MM.1S (cell line): ENCODE measurements at regions not wholly inside any gene's neighbourhood (a gene's known extent, or its start where the extent isn't known, plus 50 kb on each side); places are given as distances from the start of the nearest gene placed in this dataset.

ENCODE experiments used
- DNase-seq: peaks from one replicate; pipeline ENCODE4 v3.0.0-alpha.2; 2015
- H2AFZ ChIP-seq: fragments of 300-600 bp; sonication (generic); 2 replicates; pipeline ENCODE4 v1.6.0; 2016; ENCODE audit warnings: antibody characterized with exemption, low read length
- H3F3A ChIP-seq: fragments of 300-600 bp; sonication (generic); 2 replicates; pipeline ENCODE4 v1.6.1; 2016; ENCODE audit warnings: mild to moderate bottlenecking, antibody characterized with exemption, low read length, moderate library complexity, mixed read lengths; ENCODE audit not compliant: insufficient read depth
- H3K27ac ChIP-seq: fragments of 300-600 bp; sonication (generic); 2 replicates; pipeline ENCODE4 v1.5.1; 2016; ENCODE audit warnings: mild to moderate bottlenecking, low read length
- H3K27me3 ChIP-seq: fragments of 300-600 bp; sonication (generic); replicated peaks from 2 replicates; pipeline ENCODE4 v1.6.0; 2016; ENCODE audit warnings: low read length; ENCODE audit not compliant: insufficient read depth
- H3K36me3 ChIP-seq: fragments of 300-600 bp; sonication (generic); replicated peaks from 2 replicates; pipeline ENCODE4 v1.6.1; 2016; ENCODE audit warnings: mild to moderate bottlenecking, low read length, mixed read lengths; ENCODE audit not compliant: insufficient read depth
- H3K4me1 ChIP-seq: fragments of 300-600 bp; sonication (generic); 2 replicates; pipeline ENCODE4 v1.6.1; 2016; ENCODE audit warnings: low read length, mixed read lengths
- H3K4me2 ChIP-seq: fragments of 300-600 bp; sonication (generic); 2 replicates; pipeline ENCODE4 v1.6.0; 2016; ENCODE audit warnings: low read depth, low read length
- H3K4me3 ChIP-seq: fragments of 300-600 bp; sonication (generic); 2 replicates; pipeline ENCODE4 v1.5.1; 2016; ENCODE audit warnings: low read length, mixed read lengths
- H3K79me2 ChIP-seq: fragments of 300-600 bp; sonication (generic); 2 replicates; pipeline ENCODE4 v1.6.1; 2016; ENCODE audit warnings: mixed run types, low read length, mixed read lengths
- H3K9ac ChIP-seq: fragments of 300-600 bp; sonication (generic); 2 replicates; pipeline ENCODE4 v1.6.1; 2016; ENCODE audit warnings: low read length, mixed read lengths
- H3K9me2 ChIP-seq: fragments of 300-600 bp; sonication (generic); replicated peaks from 2 replicates; pipeline ENCODE4 v1.6.1; 2016; ENCODE audit warnings: mild to moderate bottlenecking, low read length, mixed read lengths; ENCODE audit not compliant: insufficient read depth
- H3K9me3 ChIP-seq: fragments of 300-600 bp; sonication (generic); replicated peaks from 2 replicates; pipeline ENCODE4 v1.6.1; 2016; ENCODE audit warnings: mild to moderate bottlenecking, low read length, mixed read lengths; ENCODE audit not compliant: insufficient read depth
- H4K20me1 ChIP-seq: fragments of 300-600 bp; sonication (generic); 2 replicates; pipeline ENCODE4 v1.6.1; 2016; ENCODE audit warnings: mild to moderate bottlenecking, low read length, moderate library complexity, mixed read lengths; ENCODE audit not compliant: insufficient read depth
- CTCF ChIP-seq: fragments of 300-600 bp; sonication (generic); IDR thresholded peaks from 2 replicates; pipeline ENCODE4 v1.5.1; 2016; ENCODE audit warnings: antibody characterized with exemption, low read length, mixed read lengths
- EZH2 ChIP-seq: fragments of 300-600 bp; sonication (generic); optimal IDR thresholded peaks from 2 replicates; pipeline ENCODE3; 2017; ENCODE audit warnings: low read depth, mild to moderate bottlenecking, antibody characterized with exemption, low read length, mixed read lengths
- EZH2phosphoT487 ChIP-seq: fragments of 300-600 bp; sonication (generic); IDR thresholded peaks from 2 replicates; pipeline ENCODE4 v1.6.1; 2018; ENCODE audit warnings: antibody characterized with exemption, low read length

- H3K9me3 ChIP-seq, result no peaks in the 10 kb centered on the region
- no peak overlapping the region for H2AFZ ChIP-seq
- no peaks in the 10 kb centered on the region for H4K20me1 ChIP-seq
- H3K9ac ChIP-seq, result no peak overlapping the region
- no peak overlapping the region for H3K4me2 ChIP-seq
- no peaks in the 10 kb centered on the region for H3K79me2 ChIP-seq
- TF ChIP-seq EZH2phosphoT487 (no peak), CTCF (no peak), EZH2 (no peak)
- H3F3A ChIP-seq, result no peaks in the 10 kb centered on the region
- no peak for DNase-seq
- no peaks in the 10 kb centered on the region for H3K27me3 ChIP-seq
- H3K36me3 ChIP-seq, result no peaks in the 10 kb centered on the region
- H3K27ac ChIP-seq, result no peak overlapping the region
- H3K4me1 ChIP-seq, result no peaks in the 10 kb centered on the region
- no peak overlapping the region for H3K4me3 ChIP-seq
- H3K9me2 ChIP-seq, result no peaks in the 10 kb centered on the region
Observed at GRCh38 chr20:39651645-39652325, 689.6 kb downstream of the DHX35 start.

GRCh38 chr20:39646874-39647413, 684.8 kb downstream of the DHX35 start:
- H3K4me2 ChIP-seq, result no peak overlapping the region
- no peak for DNase-seq
- H3K4me1 ChIP-seq, result no peaks in the 10 kb centered on the region
- H3K9me2 ChIP-seq, result no peaks in the 10 kb centered on the region
- H3F3A ChIP-seq, result no peaks in the 10 kb centered on the region
- no peaks in the 10 kb centered on the region for H3K27me3 ChIP-seq
- no peak overlapping the region for H2AFZ ChIP-seq
- TF ChIP-seq CTCF (no peak), EZH2phosphoT487 (no peak), EZH2 (no peak)
- no peak overlapping the region for H3K27ac ChIP-seq
- H3K4me3 ChIP-seq, result no peak overlapping the region
- H4K20me1 ChIP-seq, result no peaks in the 10 kb centered on the region
- H3K9me3 ChIP-seq, result no peaks in the 10 kb centered on the region
- H3K36me3 ChIP-seq, result no peaks in the 10 kb centered on the region
- no peaks in the 10 kb centered on the region for H3K79me2 ChIP-seq
- H3K9ac ChIP-seq, result no peak overlapping the region

- H3K9me2 ChIP-seq, result no peaks in the 10 kb centered on the region
- H3K79me2 ChIP-seq, result no peaks in the 10 kb centered on the region
- TF ChIP-seq EZH2 (no peak), EZH2phosphoT487 (no peak), CTCF (no peak)
- no peaks in the 10 kb centered on the region for H3K36me3 ChIP-seq
- H4K20me1 ChIP-seq, result no peaks in the 10 kb centered on the region
- H3K27ac ChIP-seq, result no peak overlapping the region
- no peak overlapping the region for H3K4me3 ChIP-seq
- no peak overlapping the region for H2AFZ ChIP-seq
- H3K4me1 ChIP-seq, result no peaks in the 10 kb centered on the region
- H3K27me3 ChIP-seq, result no peaks in the 10 kb centered on the region
- H3K9ac ChIP-seq, result no peak overlapping the region
- no peak overlapping the region for H3K4me2 ChIP-seq
- no peaks in the 10 kb centered on the region for H3F3A ChIP-seq
- no peaks in the 10 kb centered on the region for H3K9me3 ChIP-seq
- no peak for DNase-seq
Observed at GRCh38 chr20:39645131-39645530, 683.0 kb downstream of the DHX35 start.
